SH-SY5Y (cell line): ENCODE measurements at regions not wholly inside any gene's neighbourhood (a gene's known extent, or its start where the extent isn't known, plus 50 kb on each side); places are given as distances from the start of the nearest gene placed in this dataset.

Experiments used
- GATA2 ChIP-seq: IDR thresholded peaks from 2 replicates; pipeline ENCODE4 v1.6.1; 2011; ENCODE audit warnings: mild to moderate bottlenecking, low read depth, low read length
- GATA3 ChIP-seq: IDR thresholded peaks from 2 replicates; pipeline ENCODE4 v1.6.1; 2011; ENCODE audit warnings: low read depth, mild to moderate bottlenecking, low read length, moderate library complexity

- TF ChIP-seq GATA2 (no peak), GATA3 (no peak)
Measured at GRCh38 chr2:185475914-185476313, 262.7 kb upstream of the FSIP2 start.
